ENCODE measurements at regions not wholly inside any gene's neighbourhood (a gene's known extent, or its start where the extent isn't known, plus 50 kb on each side); places are given as distances from the start of the nearest gene placed in this dataset.

- Histone ChIP-seq H3K18ac (ENCODE audit: low read length) (no peak overlapping the region), H3K4ac (ENCODE audit: low read depth, low read length) (no peak overlapping the region), H3K14ac (ENCODE audit: low read length) (no peak overlapping the region), H2AK5ac (ENCODE audit: low read length) (no peak overlapping the region), H3K27me3 (ENCODE audit: insufficient read depth, low read length) (no peaks in the 10 kb centered on the region), H2BK12ac (ENCODE audit: low read length) (no peak overlapping the region), H3K79me1 (ENCODE audit: low read length) (peaks cover 2% of the 10 kb centered on the region), H3K79me2 (ENCODE audit: control insufficient read depth, insufficient read depth, low read length, poor library complexity) (no peaks in the 10 kb centered on the region), H4K12ac (ENCODE audit: low read depth, low read length) (no peak overlapping the region), H3K27ac (ENCODE audit: low read depth, low read length) (no peak overlapping the region), H2BK5ac (ENCODE audit: low read depth, low read length, poor library complexity) (no peak overlapping the region), H3K9me3 (ENCODE audit: insufficient read depth, low read depth, low read length) (no peaks in the 10 kb centered on the region), H4K8ac (ENCODE audit: low read depth, low read length) (no peak overlapping the region), H3K4me3 (ENCODE audit: low read depth, low read length) (no peak overlapping the region), H2BK120ac (ENCODE audit: insufficient read depth, low read length, poor library complexity) (no peak overlapping the region), H2AFZ (ENCODE audit: insufficient read depth, low read length, poor library complexity) (no peak overlapping the region), H3K36me3 (ENCODE audit: control insufficient read depth in 1 of 2, insufficient read depth in 2 of 2, low read length in 2 of 2) (no peaks in the 10 kb centered on the region), H3K4me1 (ENCODE audit: control insufficient read depth in 1 of 2, insufficient read depth in 2 of 2, low read length in 2 of 2) (peaks cover 0 to 7% of the 10 kb centered on the region in 2 experiments), H4K91ac (ENCODE audit: low read depth, low read length) (no peak overlapping the region), H3K23ac (ENCODE audit: low read length) (no peak overlapping the region), H3K9ac (ENCODE audit: low read length) (no peak overlapping the region), H3K4me2 (ENCODE audit: low read length) (no peak overlapping the region)
- no CpG with 5 or more reads among the region's 3 CpGs for WGBS (ENCODE audit: extremely low coverage, insufficient coverage, insufficient read length)
- peak in 1 of 2 donors; percentile 43 for DNase-seq
Observed at GRCh38 chr4:148780426-148781005, 338.3 kb upstream of the NR3C2 start.

GRCh38 chr4:148779771-148780170, 337.6 kb upstream of the NR3C2 start:
- Histone ChIP-seq H3K4me3 (ENCODE audit: low read depth, low read length) (no peak overlapping the region), H3K79me2 (ENCODE audit: control insufficient read depth, insufficient read depth, low read length, poor library complexity) (no peaks in the 10 kb centered on the region), H3K23ac (ENCODE audit: low read length) (no peak overlapping the region), H3K27ac (ENCODE audit: low read depth, low read length) (no peak overlapping the region), H3K18ac (ENCODE audit: low read length) (no peak overlapping the region), H4K8ac (ENCODE audit: low read depth, low read length) (no peak overlapping the region), H2BK5ac (ENCODE audit: low read depth, low read length, poor library complexity) (no peak overlapping the region), H2BK120ac (ENCODE audit: insufficient read depth, low read length, poor library complexity) (no peak overlapping the region), H4K12ac (ENCODE audit: low read depth, low read length) (no peak overlapping the region), H2BK12ac (ENCODE audit: low read length) (peak overlapping the region; percentile 30), H4K91ac (ENCODE audit: low read depth, low read length) (peak overlapping the region; percentile 51), H2AK5ac (ENCODE audit: low read length) (no peak overlapping the region), H3K36me3 (ENCODE audit: control insufficient read depth in 1 of 2, insufficient read depth in 2 of 2, low read length in 2 of 2) (no peaks in the 10 kb centered on the region), H3K4ac (ENCODE audit: low read depth, low read length) (no peak overlapping the region), H3K79me1 (ENCODE audit: low read length) (peaks cover 2% of the 10 kb centered on the region), H3K27me3 (ENCODE audit: insufficient read depth, low read length) (no peaks in the 10 kb centered on the region), H2AFZ (ENCODE audit: insufficient read depth, low read length, poor library complexity) (no peak overlapping the region), H3K4me2 (ENCODE audit: low read length) (no peak overlapping the region), H3K14ac (ENCODE audit: low read length) (no peak overlapping the region), H3K9ac (ENCODE audit: low read length) (no peak overlapping the region), H3K9me3 (ENCODE audit: insufficient read depth, low read depth, low read length) (no peaks in the 10 kb centered on the region), H3K4me1 (ENCODE audit: control insufficient read depth in 1 of 2, insufficient read depth in 2 of 2, low read length in 2 of 2) (peaks cover 0 to 7% of the 10 kb centered on the region in 2 experiments)
- DNase-seq = no peak
- WGBS (ENCODE audit: extremely low coverage, insufficient coverage, insufficient read length) = no CpG with 5 or more reads among the region's 4 CpGs

GRCh38 chr4:148778980-148779675, 336.9 kb upstream of the NR3C2 start:
- no peak overlapping the region for H3K18ac ChIP-seq (ENCODE audit: low read length)
- H3K23ac ChIP-seq (ENCODE audit: low read length) = no peak overlapping the region
- H3K4ac ChIP-seq (ENCODE audit: low read depth, low read length) = no peak overlapping the region
- peaks cover 0 to 7% of the 10 kb centered on the region in 2 experiments for H3K4me1 ChIP-seq (ENCODE audit: control insufficient read depth in 1 of 2, insufficient read depth in 2 of 2, low read length in 2 of 2)
- no peak overlapping the region for H2AFZ ChIP-seq (ENCODE audit: insufficient read depth, low read length, poor library complexity)
- no peak overlapping the region for H3K27ac ChIP-seq (ENCODE audit: low read depth, low read length)
- DNase-seq = peak; percentile 54 to 75
- H3K27me3 ChIP-seq (ENCODE audit: insufficient read depth, low read length) = no peaks in the 10 kb centered on the region
- no peaks in the 10 kb centered on the region for H3K36me3 ChIP-seq (ENCODE audit: control insufficient read depth in 1 of 2, insufficient read depth in 2 of 2, low read length in 2 of 2)
- no peak overlapping the region for H3K4me2 ChIP-seq (ENCODE audit: low read length)
- no CpG with 5 or more reads among the region's 5 CpGs for WGBS (ENCODE audit: extremely low coverage, insufficient coverage, insufficient read length)
- H2BK120ac ChIP-seq (ENCODE audit: insufficient read depth, low read length, poor library complexity) = no peak overlapping the region
- no peaks in the 10 kb centered on the region for H3K9me3 ChIP-seq (ENCODE audit: insufficient read depth, low read depth, low read length)
- H3K14ac ChIP-seq (ENCODE audit: low read length) = no peak overlapping the region
- H3K79me1 ChIP-seq (ENCODE audit: low read length) = peaks cover 2% of the 10 kb centered on the region
- H4K8ac ChIP-seq (ENCODE audit: low read depth, low read length) = no peak overlapping the region
- H3K4me3 ChIP-seq (ENCODE audit: low read depth, low read length) = no peak overlapping the region
- H2AK5ac ChIP-seq (ENCODE audit: low read length) = no peak overlapping the region
- no peaks in the 10 kb centered on the region for H3K79me2 ChIP-seq (ENCODE audit: control insufficient read depth, insufficient read depth, low read length, poor library complexity)
- no peak overlapping the region for H2BK12ac ChIP-seq (ENCODE audit: low read length)
- H2BK5ac ChIP-seq (ENCODE audit: low read depth, low read length, poor library complexity) = no peak overlapping the region
- H4K91ac ChIP-seq (ENCODE audit: low read depth, low read length) = no peak overlapping the region
- H3K9ac ChIP-seq (ENCODE audit: low read length) = no peak overlapping the region
- H4K12ac ChIP-seq (ENCODE audit: low read depth, low read length) = no peak overlapping the region

- H3K27me3 ChIP-seq (ENCODE audit: insufficient read depth, low read length) = no peaks in the 10 kb centered on the region
- no peak overlapping the region for H3K27ac ChIP-seq (ENCODE audit: low read depth, low read length)
- no peak overlapping the region for H2AK5ac ChIP-seq (ENCODE audit: low read length)
- peaks cover 2% of the 10 kb centered on the region for H3K79me1 ChIP-seq (ENCODE audit: low read length)
- H3K18ac ChIP-seq (ENCODE audit: low read length) = no peak overlapping the region
- H3K9me3 ChIP-seq (ENCODE audit: insufficient read depth, low read depth, low read length) = no peaks in the 10 kb centered on the region
- no peaks in the 10 kb centered on the region for H3K79me2 ChIP-seq (ENCODE audit: control insufficient read depth, insufficient read depth, low read length, poor library complexity)
- H3K14ac ChIP-seq (ENCODE audit: low read length) = no peak overlapping the region
- WGBS (ENCODE audit: extremely low coverage, insufficient coverage, insufficient read length) = no CpG with 5 or more reads among the region's 3 CpGs
- H3K36me3 ChIP-seq (ENCODE audit: control insufficient read depth in 1 of 2, insufficient read depth in 2 of 2, low read length in 2 of 2) = no peaks in the 10 kb centered on the region
- no peak overlapping the region for H2BK120ac ChIP-seq (ENCODE audit: insufficient read depth, low read length, poor library complexity)
- peaks cover 0 to 2% of the 10 kb centered on the region in 2 experiments for H3K4me1 ChIP-seq (ENCODE audit: control insufficient read depth in 1 of 2, insufficient read depth in 2 of 2, low read length in 2 of 2)
- H4K12ac ChIP-seq (ENCODE audit: low read depth, low read length) = no peak overlapping the region
- no peak overlapping the region for H4K8ac ChIP-seq (ENCODE audit: low read depth, low read length)
- no peak overlapping the region for H4K91ac ChIP-seq (ENCODE audit: low read depth, low read length)
- H3K4me2 ChIP-seq (ENCODE audit: low read length) = no peak overlapping the region
- H2BK12ac ChIP-seq (ENCODE audit: low read length) = no peak overlapping the region
- no peak overlapping the region for H3K4ac ChIP-seq (ENCODE audit: low read depth, low read length)
- no peak overlapping the region for H3K23ac ChIP-seq (ENCODE audit: low read length)
- H3K4me3 ChIP-seq (ENCODE audit: low read depth, low read length) = no peak overlapping the region
- no peak overlapping the region for H2BK5ac ChIP-seq (ENCODE audit: low read depth, low read length, poor library complexity)
- peak; percentile 41 to 84 for DNase-seq
- no peak overlapping the region for H3K9ac ChIP-seq (ENCODE audit: low read length)
- no peak overlapping the region for H2AFZ ChIP-seq (ENCODE audit: insufficient read depth, low read length, poor library complexity)
Observed at GRCh38 chr4:148776941-148777340, 334.7 kb upstream of the NR3C2 start.

All from trophoblast cell (in vitro differentiated cells and primary cell).